ENCODE measurements at regions not wholly inside any gene's neighbourhood (a gene's known extent, or its start where the extent isn't known, plus 50 kb on each side); places are given as distances from the start of the nearest gene placed in this dataset.

DNA sequence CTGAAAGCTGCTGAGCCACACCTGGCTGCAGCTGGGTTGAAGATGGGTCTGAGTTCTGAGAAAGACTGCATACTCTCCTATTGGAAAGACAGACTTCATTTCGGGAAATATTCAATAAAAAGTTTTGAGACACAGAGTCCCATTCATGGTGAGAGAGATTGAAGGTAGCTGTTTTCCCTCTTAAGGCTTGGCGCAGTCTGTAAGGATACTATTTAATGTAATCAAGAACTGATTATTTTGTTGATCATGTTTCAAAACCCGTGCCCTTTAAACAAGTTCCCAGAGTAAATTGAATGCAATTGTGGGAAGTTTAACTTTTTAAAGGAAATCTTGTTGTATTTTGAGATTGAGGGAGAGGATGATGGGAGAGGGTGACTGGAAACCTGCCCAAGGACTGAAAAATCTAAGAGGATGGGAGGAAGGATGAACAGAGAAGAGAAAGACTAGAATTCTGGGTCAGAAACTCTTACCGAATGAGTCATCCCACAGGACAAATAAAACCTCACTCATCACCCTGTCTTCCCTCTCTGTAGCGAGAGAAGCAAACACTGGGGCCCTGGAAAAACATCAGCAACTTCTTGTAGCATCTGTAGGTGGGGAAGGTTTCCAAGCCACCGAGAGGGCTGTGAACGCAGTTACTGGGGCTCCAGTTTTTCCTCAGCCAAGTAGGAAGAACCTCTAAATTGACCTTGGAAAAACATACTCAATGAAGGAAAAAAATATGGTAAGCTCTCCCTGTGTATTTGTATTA is 193.2 kb upstream of the TPRG1 start:
- TF ChIP-seq, protein P1, sequence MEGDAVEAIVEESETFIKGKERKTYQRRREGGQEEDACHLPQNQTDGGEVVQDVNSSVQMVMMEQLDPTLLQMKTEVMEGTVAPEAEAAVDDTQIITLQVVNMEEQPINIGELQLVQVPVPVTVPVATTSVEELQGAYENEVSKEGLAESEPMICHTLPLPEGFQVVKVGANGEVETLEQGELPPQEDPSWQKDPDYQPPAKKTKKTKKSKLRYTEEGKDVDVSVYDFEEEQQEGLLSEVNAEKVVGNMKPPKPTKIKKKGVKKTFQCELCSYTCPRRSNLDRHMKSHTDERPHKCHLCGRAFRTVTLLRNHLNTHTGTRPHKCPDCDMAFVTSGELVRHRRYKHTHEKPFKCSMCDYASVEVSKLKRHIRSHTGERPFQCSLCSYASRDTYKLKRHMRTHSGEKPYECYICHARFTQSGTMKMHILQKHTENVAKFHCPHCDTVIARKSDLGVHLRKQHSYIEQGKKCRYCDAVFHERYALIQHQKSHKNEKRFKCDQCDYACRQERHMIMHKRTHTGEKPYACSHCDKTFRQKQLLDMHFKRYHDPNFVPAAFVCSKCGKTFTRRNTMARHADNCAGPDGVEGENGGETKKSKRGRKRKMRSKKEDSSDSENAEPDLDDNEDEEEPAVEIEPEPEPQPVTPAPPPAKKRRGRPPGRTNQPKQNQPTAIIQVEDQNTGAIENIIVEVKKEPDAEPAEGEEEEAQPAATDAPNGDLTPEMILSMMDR (IDR thresholded peaks at IDR 0.05), result no peak
- no peak for TF ChIP-seq POLR2A (IDR thresholded peaks at IDR 0.05; ENCODE audit: low read depth)

Data from esophagus muscularis mucosa (tissue), 3 donors.